Keratinocyte (primary cell): ENCODE measurements at regions not wholly inside any gene's neighbourhood (a gene's known extent, or its start where the extent isn't known, plus 50 kb on each side); places are given as distances from the start of the nearest gene placed in this dataset.

ENCODE experiments used
- DNase-seq: peaks from one replicate; pipeline ENCODE4 v3.0.0-alpha.2; 2011; ENCODE audit warnings: low read depth, missing footprints, low spot score
- FAIRE-seq: peaks from 2 replicates; lab custom pipeline; 2011; peaks lifted over from hg19 to GRCh38; lab: Jason Lieb, UNC
- H2AFZ ChIP-seq: 2 replicates; pipeline ENCODE4 v1.6.0; 2012; ENCODE audit warnings: low read length, control low read depth, inconsistent platforms; ENCODE audit not compliant: control insufficient read depth
- H3K27ac ChIP-seq: 2 replicates; pipeline ENCODE4 v1.5.1; 2011; ENCODE audit warnings: low read length; ENCODE audit not compliant: control insufficient read depth, insufficient read depth
- H3K27me3 ChIP-seq: 3 replicates; pipeline ENCODE4 v1.6.0; 2011; ENCODE audit warnings: low read length; ENCODE audit not compliant: control insufficient read depth, insufficient read depth; ENCODE audit errors: extremely low read depth
- H3K36me3 ChIP-seq, 2 experiments: 2 replicates in 1 of 2; 3 replicates in 1 of 2; pipeline ENCODE4 v1.5.1; 2011; ENCODE audit warnings: low read length in 2 of 2, mild to moderate bottlenecking in 1 of 2; ENCODE audit not compliant: control insufficient read depth in 2 of 2, insufficient read depth in 2 of 2; ENCODE audit errors: extremely low read depth in 1 of 2
- H3K4me1 ChIP-seq: 3 replicates; pipeline ENCODE4 v1.5.1; 2011; ENCODE audit warnings: low read length; ENCODE audit not compliant: control insufficient read depth, insufficient read depth; ENCODE audit errors: extremely low read depth
- H3K4me2 ChIP-seq: 3 replicates; pipeline ENCODE4 v1.6.0; 2011; ENCODE audit warnings: low read depth, low read length; ENCODE audit not compliant: control insufficient read depth, insufficient read depth; ENCODE audit errors: extremely low read depth
- H3K4me3 ChIP-seq, 3 experiments: fragments of 200-600 bp in 1 of 3; sonication (generic) in 1 of 3; 2 replicates in 2 of 3; 3 replicates in 1 of 3; pipeline ENCODE4 v1.5.1; 2011 to 2016; ENCODE audit warnings: low read length in 3 of 3, mild to moderate bottlenecking in 3 of 3, control low read depth in 2 of 3, inconsistent platforms in 1 of 3, low read depth in 1 of 3, mixed read lengths in 1 of 3, mixed run types in 1 of 3, moderate library complexity in 1 of 3; ENCODE audit not compliant: control insufficient read depth in 2 of 3, insufficient read depth in 2 of 3; ENCODE audit errors: extremely low read depth in 1 of 3
- H3K79me2 ChIP-seq: 2 replicates; pipeline ENCODE4 v1.6.0; 2012; ENCODE audit warnings: low read length; ENCODE audit not compliant: control insufficient read depth, insufficient read depth
- H3K9ac ChIP-seq: 3 replicates; pipeline ENCODE4 v1.6.0; 2011; ENCODE audit warnings: low read length; ENCODE audit not compliant: control insufficient read depth, insufficient read depth; ENCODE audit errors: extremely low read depth
- H3K9me1 ChIP-seq: 3 replicates; pipeline ENCODE4 v1.6.0; 2011; ENCODE audit warnings: low read length; ENCODE audit not compliant: control insufficient read depth, insufficient read depth; ENCODE audit errors: extremely low read depth
- H3K9me3 ChIP-seq: 2 replicates; pipeline ENCODE4 v1.5.1; 2012; ENCODE audit warnings: low read depth, low read length; ENCODE audit not compliant: control insufficient read depth
- H4K20me1 ChIP-seq: 3 replicates; pipeline ENCODE4 v1.6.0; 2011; ENCODE audit warnings: low read length; ENCODE audit not compliant: control insufficient read depth, insufficient read depth; ENCODE audit errors: extremely low read depth
- CTCF ChIP-seq, 3 experiments: IDR thresholded peaks in 1 of 3; conservative IDR thresholded peaks in 1 of 3; optimal IDR thresholded peaks in 1 of 3; 2 replicates in 2 of 3; 3 replicates in 1 of 3; pipeline versions ENCODE3 to v1.5.1; 2011; ENCODE audit warnings: low read length in 3 of 3, mild to moderate bottlenecking in 3 of 3, moderate library complexity in 2 of 3, control low read depth in 1 of 3, inconsistent platforms in 1 of 3; ENCODE audit not compliant: insufficient read depth in 2 of 3; ENCODE audit errors: extremely low read depth in 1 of 3
- EZH2 ChIP-seq: IDR thresholded peaks from one replicate; pipeline ENCODE4 v1.6.1; 2012; ENCODE audit warnings: inconsistent platforms, mild to moderate bottlenecking, low read length, moderate library complexity
- dilution Hi-C: fragments of 300-500 bp; cut with MboI; formaldehyde crosslinking; loops from one replicate; pipeline ENCODE4 v1.7.0; 2020; ENCODE audit warnings: low sequenced_read_pairs; ENCODE audit not compliant: extremely low pct_ligation_motif_present

GRCh38 chr2:62415019-62415431 lies 91.0 kb downstream of the TMEM17 start:
- H3K9me3 ChIP-seq: no peaks in the 10 kb centered on the region
- H3K4me1 ChIP-seq: peaks cover 19% of the 10 kb centered on the region
- dilution Hi-C loops: no loop called here
- no peaks in the 10 kb centered on the region for H3K9me1 ChIP-seq
- FAIRE-seq: no peak
- no peak overlapping the region for H3K4me2 ChIP-seq
- no peak overlapping the region for H3K4me3 ChIP-seq
- no peak overlapping the region for H3K27ac ChIP-seq
- no peaks in the 10 kb centered on the region for H3K36me3 ChIP-seq
- no peaks in the 10 kb centered on the region for H3K79me2 ChIP-seq
- TF ChIP-seq CTCF (optimal IDR thresholded peaks at IDR 0.05 in 1 of 3, IDR thresholded peaks at IDR 0.05 in 1 of 3, conservative IDR thresholded peaks at IDR 0.05 in 1 of 3; ENCODE audit: extremely low read depth in 1 of 3, insufficient read depth in 2 of 3, low read length in 3 of 3) (no peak), EZH2 (no peak)
- H4K20me1 ChIP-seq: no peaks in the 10 kb centered on the region
- H3K9ac ChIP-seq: no peak overlapping the region
- no peak for DNase-seq
- no peak overlapping the region for H2AFZ ChIP-seq
- no peaks in the 10 kb centered on the region for H3K27me3 ChIP-seq

- dilution Hi-C loops: no loop called here
- no peak for TF ChIP-seq EZH2
- TF ChIP-seq CTCF (optimal IDR thresholded peaks at IDR 0.05 in 1 of 3, IDR thresholded peaks at IDR 0.05 in 1 of 3, conservative IDR thresholded peaks at IDR 0.05 in 1 of 3; ENCODE audit: extremely low read depth in 1 of 3, insufficient read depth in 2 of 3, low read length in 3 of 3): no peak
- H3K27ac ChIP-seq: no peak overlapping the region
- H3K79me2 ChIP-seq: no peaks in the 10 kb centered on the region
- no peaks in the 10 kb centered on the region for H3K36me3 ChIP-seq
- no peaks in the 10 kb centered on the region for H3K9me3 ChIP-seq
- H3K27me3 ChIP-seq: no peaks in the 10 kb centered on the region
- DNase-seq (no peak), FAIRE-seq (no peak)
- no peak overlapping the region for H3K4me3 ChIP-seq
- no peak overlapping the region for H3K4me2 ChIP-seq
- no peak overlapping the region for H2AFZ ChIP-seq
- peaks cover 19% of the 10 kb centered on the region for H3K4me1 ChIP-seq
- H3K9me1 ChIP-seq: no peaks in the 10 kb centered on the region
- H4K20me1 ChIP-seq: no peaks in the 10 kb centered on the region
- no peak overlapping the region for H3K9ac ChIP-seq
Measured at GRCh38 chr2:62413116-62413663, 92.8 kb downstream of the TMEM17 start.
